Astrocyte (in vitro differentiated cells and primary cell): ENCODE measurements at regions not wholly inside any gene's neighbourhood (a gene's known extent, or its start where the extent isn't known, plus 50 kb on each side); places are given as distances from the start of the nearest gene placed in this dataset.

Experiments used
- DNase-seq: peaks from one replicate; pipeline ENCODE4 v3.0.0-alpha.2; 2010; ENCODE audit warnings: low read depth
- FAIRE-seq: peaks from 2 replicates; lab custom pipeline; 2011; peaks lifted over from hg19 to GRCh38; lab: Jason Lieb, UNC
- H2AFZ ChIP-seq: 2 replicates; pipeline ENCODE4 v1.6.0; 2012; ENCODE audit warnings: low read depth, low read length, inconsistent platforms
- H3K27ac ChIP-seq: 2 replicates; pipeline ENCODE4 v1.5.1; 2011; ENCODE audit warnings: low read depth, low read length, inconsistent platforms
- H3K27me3 ChIP-seq: 2 replicates; pipeline ENCODE4 v1.6.0; 2011; ENCODE audit warnings: low read length, inconsistent platforms; ENCODE audit not compliant: insufficient read depth
- H3K36me3 ChIP-seq: 2 replicates; pipeline ENCODE4 v1.5.1; 2011; ENCODE audit warnings: low read length, inconsistent platforms; ENCODE audit not compliant: insufficient read depth
- H3K4me1 ChIP-seq: 2 replicates; pipeline ENCODE4 v1.5.1; 2011; ENCODE audit warnings: low read length, inconsistent platforms; ENCODE audit not compliant: insufficient read depth
- H3K4me2 ChIP-seq: 2 replicates; pipeline ENCODE4 v1.6.0; 2012; ENCODE audit warnings: low read length, inconsistent platforms
- H3K4me3 ChIP-seq: 2 replicates; pipeline ENCODE4 v1.5.1; 2011; ENCODE audit warnings: low read depth, mild to moderate bottlenecking, low read length, inconsistent platforms; ENCODE audit not compliant: insufficient read depth
- H3K79me2 ChIP-seq: 2 replicates; pipeline ENCODE4 v1.6.0; 2012; ENCODE audit warnings: mild to moderate bottlenecking, low read length, inconsistent platforms; ENCODE audit not compliant: insufficient read depth
- H3K9ac ChIP-seq: 2 replicates; pipeline ENCODE4 v1.6.0; 2012; ENCODE audit warnings: mild to moderate bottlenecking, low read length, inconsistent platforms
- H3K9me3 ChIP-seq: 2 replicates; pipeline ENCODE4 v1.5.1; 2012; ENCODE audit warnings: low read depth, mild to moderate bottlenecking, low read length, inconsistent platforms; ENCODE audit not compliant: insufficient read depth
- H4K20me1 ChIP-seq: 2 replicates; pipeline ENCODE4 v1.6.0; 2012; ENCODE audit warnings: low read length, inconsistent platforms; ENCODE audit not compliant: insufficient read depth
- H3K27ac Mint-ChIP-seq: one replicate; pipeline ENCODE4 v1.8.0; 2021; ENCODE audit warnings: mild to moderate bottlenecking, mixed read lengths; ENCODE audit not compliant: unreplicated experiment
- H3K27me3 Mint-ChIP-seq: one replicate; pipeline ENCODE4 v1.8.0; 2021; ENCODE audit warnings: low read depth, mixed read lengths; ENCODE audit not compliant: unreplicated experiment
- H3K36me3 Mint-ChIP-seq: one replicate; pipeline ENCODE4 v1.8.0; 2021; ENCODE audit warnings: low read depth, mixed read lengths; ENCODE audit not compliant: unreplicated experiment
- H3K4me1 Mint-ChIP-seq: one replicate; pipeline ENCODE4 v1.8.0; 2021; ENCODE audit warnings: low read depth, mixed read lengths; ENCODE audit not compliant: unreplicated experiment
- H3K4me3 Mint-ChIP-seq: one replicate; pipeline ENCODE4 v1.8.0; 2021; ENCODE audit warnings: mild to moderate bottlenecking, moderate library complexity, mixed read lengths; ENCODE audit not compliant: unreplicated experiment
- H3K9me3 Mint-ChIP-seq: one replicate; pipeline ENCODE4 v1.8.0; 2021; ENCODE audit warnings: mild to moderate bottlenecking, mixed read lengths; ENCODE audit not compliant: unreplicated experiment
- CTCF ChIP-seq: IDR thresholded peaks from 2 replicates; pipeline ENCODE4 v1.5.1; 2011; ENCODE audit warnings: low read depth, mild to moderate bottlenecking, inconsistent platforms, low read length, moderate library complexity; ENCODE audit not compliant: insufficient read depth
- EZH2 ChIP-seq: IDR thresholded peaks from 2 replicates; pipeline ENCODE4 v1.6.1; 2012; ENCODE audit warnings: mild to moderate bottlenecking, low read length, inconsistent platforms; ENCODE audit not compliant: insufficient read depth

- no peak overlapping the region for H3K27ac ChIP-seq
- no peak for TF ChIP-seq CTCF
- TF ChIP-seq EZH2: no peak
- H3K9ac ChIP-seq: no peak overlapping the region
- H3K36me3 ChIP-seq: no peaks in the 10 kb centered on the region
- H4K20me1 ChIP-seq: peaks cover 4% of the 10 kb centered on the region
- no peaks in the 10 kb centered on the region for H3K4me1 ChIP-seq
- DNase-seq (no peak), FAIRE-seq (no peak)
- H2AFZ ChIP-seq: no peak overlapping the region
- no peaks in the 10 kb centered on the region for H3K9me3 Mint-ChIP-seq
- H3K36me3 Mint-ChIP-seq: no peaks in the 10 kb centered on the region
- H3K27ac Mint-ChIP-seq: no peak overlapping the region
- H3K4me1 Mint-ChIP-seq: no peaks in the 10 kb centered on the region
- H3K4me3 ChIP-seq: no peak overlapping the region
- H3K27me3 ChIP-seq: peaks cover 39% of the 10 kb centered on the region
- H3K9me3 ChIP-seq: no peaks in the 10 kb centered on the region
- no peak overlapping the region for H3K4me2 ChIP-seq
- H3K27me3 Mint-ChIP-seq: peaks cover 12% of the 10 kb centered on the region
- no peaks in the 10 kb centered on the region for H3K79me2 ChIP-seq
- H3K4me3 Mint-ChIP-seq: no peak overlapping the region
Observed at GRCh38 chr15:70556779-70557178, 206.6 kb downstream of the UACA start.

- no peak overlapping the region for H3K27ac ChIP-seq
- H2AFZ ChIP-seq: no peak overlapping the region
- H3K4me1 ChIP-seq: no peaks in the 10 kb centered on the region
- DNase-seq (no peak), FAIRE-seq (no peak)
- H3K4me2 ChIP-seq: no peak overlapping the region
- H3K4me3 Mint-ChIP-seq: no peak overlapping the region
- peaks cover 38% of the 10 kb centered on the region for H3K27me3 ChIP-seq
- no peaks in the 10 kb centered on the region for H3K9me3 Mint-ChIP-seq
- H3K79me2 ChIP-seq: no peaks in the 10 kb centered on the region
- no peaks in the 10 kb centered on the region for H3K36me3 Mint-ChIP-seq
- no peak overlapping the region for H3K4me3 ChIP-seq
- H3K9me3 ChIP-seq: no peaks in the 10 kb centered on the region
- peaks cover 4% of the 10 kb centered on the region for H4K20me1 ChIP-seq
- H3K27ac Mint-ChIP-seq: no peak overlapping the region
- no peak overlapping the region for H3K9ac ChIP-seq
- no peaks in the 10 kb centered on the region for H3K4me1 Mint-ChIP-seq
- peaks cover 7% of the 10 kb centered on the region for H3K27me3 Mint-ChIP-seq
- TF ChIP-seq CTCF (no peak), EZH2 (no peak)
- no peaks in the 10 kb centered on the region for H3K36me3 ChIP-seq
Observed at GRCh38 chr15:70556151-70556741, 207.1 kb downstream of the UACA start.

- no peak overlapping the region for H3K9ac ChIP-seq
- Mint-ChIP-seq H3K4me1 (no peaks in the 10 kb centered on the region), H3K27ac (no peak overlapping the region), H3K36me3 (no peaks in the 10 kb centered on the region), H3K4me3 (no peak overlapping the region), H3K9me3 (no peaks in the 10 kb centered on the region), H3K27me3 (peaks cover 6% of the 10 kb centered on the region)
- H3K79me2 ChIP-seq: no peaks in the 10 kb centered on the region
- no peak overlapping the region for H3K4me2 ChIP-seq
- peaks cover 4% of the 10 kb centered on the region for H4K20me1 ChIP-seq
- no peak overlapping the region for H3K27ac ChIP-seq
- no peaks in the 10 kb centered on the region for H3K36me3 ChIP-seq
- no peaks in the 10 kb centered on the region for H3K4me1 ChIP-seq
- no peaks in the 10 kb centered on the region for H3K9me3 ChIP-seq
- FAIRE-seq: no peak
- no peak overlapping the region for H2AFZ ChIP-seq
- H3K4me3 ChIP-seq: no peak overlapping the region
- H3K27me3 ChIP-seq: peaks cover 38% of the 10 kb centered on the region
- TF ChIP-seq EZH2 (no peak), CTCF (no peak)
- DNase-seq: no peak
Observed at GRCh38 chr15:70555713-70556112, 207.6 kb downstream of the UACA start.
